Duodenal mucosa (tissue), 2 donors: ENCODE measurements at regions not wholly inside any gene's neighbourhood (a gene's known extent, or its start where the extent isn't known, plus 50 kb on each side); places are given as distances from the start of the nearest gene placed in this dataset.

Experiments used
- H3K27ac ChIP-seq: one replicate; pipeline ENCODE4 v1.7.0; 2013; ENCODE audit warnings: low read depth, low read length
- H3K27me3 ChIP-seq, 2 donors: one replicate each; pipeline ENCODE4 v1.7.0; 2013; ENCODE audit warnings: low read length in 2 of 2, control low read depth in 1 of 2; ENCODE audit not compliant: insufficient read depth in 2 of 2, control insufficient read depth in 1 of 2
- H3K36me3 ChIP-seq, 2 donors: one replicate each; pipeline ENCODE4 v1.7.0; 2013; ENCODE audit warnings: low read length in 2 of 2, control low read depth in 1 of 2; ENCODE audit not compliant: insufficient read depth in 2 of 2, control insufficient read depth in 1 of 2
- H3K4me1 ChIP-seq, 2 donors: one replicate each; pipeline ENCODE4 v1.7.0; 2013; ENCODE audit warnings: low read length in 2 of 2, control low read depth in 1 of 2; ENCODE audit not compliant: insufficient read depth in 2 of 2, control insufficient read depth in 1 of 2
- H3K4me3 ChIP-seq, 2 donors: one replicate each; pipeline ENCODE4 v1.7.0; 2013; ENCODE audit warnings: low read length in 2 of 2, low read depth in 1 of 2
- H3K9ac ChIP-seq, 2 donors: one replicate each; pipeline ENCODE4 v1.7.0; 2013; ENCODE audit warnings: low read length in 2 of 2, low read depth in 1 of 2
- H3K9me3 ChIP-seq, 2 donors: one replicate each; pipeline ENCODE4 v1.7.0; 2013; ENCODE audit warnings: low read length in 2 of 2, control low read depth in 1 of 2; ENCODE audit not compliant: control insufficient read depth in 1 of 2

DNA sequence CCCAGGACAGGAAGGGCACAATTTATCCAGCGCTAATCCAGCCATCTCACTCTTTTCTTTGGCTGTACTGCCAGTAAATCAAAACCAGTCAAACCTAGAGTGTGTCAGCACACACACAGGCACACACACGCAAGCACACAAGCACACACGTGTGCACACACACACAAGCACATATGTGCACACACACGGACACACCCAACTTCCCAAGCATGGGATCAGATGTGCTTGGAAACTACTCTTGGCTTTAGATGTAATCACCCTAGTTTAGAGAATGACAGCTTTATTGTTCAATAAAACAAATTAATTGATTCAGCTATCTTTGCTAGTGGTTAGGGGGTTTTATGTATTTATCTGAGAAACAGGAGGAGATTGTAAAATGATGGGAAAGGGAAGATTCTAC, 615.0 kb upstream of the MKI67 start:
- no peak overlapping the region for H3K9ac ChIP-seq
- no peaks in the 10 kb centered on the region for H3K9me3 ChIP-seq
- H3K27ac ChIP-seq, result no peak overlapping the region
- H3K4me3 ChIP-seq, result no peak overlapping the region
- H3K4me1 ChIP-seq, result no peaks in the 10 kb centered on the region
- no peaks in the 10 kb centered on the region for H3K27me3 ChIP-seq
- H3K36me3 ChIP-seq, result no peaks in the 10 kb centered on the region

DNA sequence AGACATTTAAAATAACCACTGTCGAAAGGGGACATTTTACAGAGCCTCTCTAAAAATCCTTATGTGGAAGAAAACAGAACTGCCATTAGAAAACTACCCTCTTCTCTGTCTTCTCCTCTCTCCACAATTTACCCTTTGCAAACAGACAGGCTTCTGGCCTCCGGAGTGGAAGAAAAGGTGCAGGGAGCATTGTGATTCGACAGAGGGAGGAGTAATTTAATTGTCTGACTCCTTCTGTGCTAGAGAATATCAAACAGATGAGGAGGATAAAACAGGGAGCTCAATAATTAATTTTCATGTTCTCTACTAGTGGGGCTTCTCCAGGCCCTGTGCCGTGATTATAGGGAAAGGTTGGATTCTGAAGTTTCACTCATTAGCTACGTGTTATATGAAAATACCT, 615.5 kb upstream of the MKI67 start:
- Histone ChIP-seq H3K4me3 (no peak overlapping the region), H3K27me3 (no peaks in the 10 kb centered on the region), H3K4me1 (no peaks in the 10 kb centered on the region), H3K27ac (no peak overlapping the region), H3K9ac (no peak overlapping the region), H3K36me3 (no peaks in the 10 kb centered on the region), H3K9me3 (no peaks in the 10 kb centered on the region)

DNA sequence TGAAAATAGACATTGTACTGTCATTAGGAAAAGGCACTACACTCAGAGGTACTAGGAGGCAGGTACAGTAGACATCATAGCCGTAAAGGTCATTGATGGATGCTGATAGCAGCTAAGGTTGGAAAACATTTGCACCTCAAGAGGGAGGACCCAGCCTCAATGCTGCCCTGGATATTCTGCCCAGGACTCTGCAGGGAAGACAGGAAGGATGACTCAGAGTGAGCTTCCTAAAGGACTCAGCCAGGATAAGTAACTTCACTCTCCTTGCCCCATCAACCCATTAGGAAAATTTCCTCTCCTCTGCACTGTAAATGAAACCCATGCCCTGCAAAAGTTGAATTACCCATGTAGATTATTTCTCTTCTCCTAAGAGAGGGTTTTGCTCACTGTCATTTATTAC, 617.9 kb upstream of the MKI67 start:
- H3K9me3 ChIP-seq, result no peaks in the 10 kb centered on the region
- no peak overlapping the region for H3K4me3 ChIP-seq
- H3K9ac ChIP-seq, result no peak overlapping the region
- H3K27ac ChIP-seq, result no peak overlapping the region
- H3K4me1 ChIP-seq, result no peaks in the 10 kb centered on the region
- H3K36me3 ChIP-seq, result no peaks in the 10 kb centered on the region
- no peaks in the 10 kb centered on the region for H3K27me3 ChIP-seq

DNA sequence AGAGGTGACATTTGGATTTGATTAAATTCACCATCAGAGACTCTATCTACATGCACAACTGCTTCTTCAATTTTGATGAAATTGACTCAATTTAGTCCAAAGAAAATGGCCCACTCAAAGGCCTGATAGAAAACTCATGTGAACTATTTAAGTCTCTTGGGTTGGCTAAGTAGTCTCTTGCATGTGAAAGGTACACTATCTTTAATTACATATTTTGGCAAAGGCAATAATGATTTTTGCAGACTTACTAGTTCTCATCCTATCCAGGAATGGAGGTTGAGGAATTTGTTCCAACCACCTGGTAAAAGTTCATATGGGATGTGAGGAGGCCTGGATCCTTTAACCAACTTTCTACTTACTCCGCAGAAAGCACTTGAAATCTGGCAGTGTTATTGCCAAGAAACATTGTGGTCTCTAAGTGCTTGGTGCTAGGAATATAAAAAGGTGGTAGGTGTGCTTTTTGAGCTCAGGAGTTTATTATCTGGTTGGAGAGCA, 618.6 kb upstream of the MKI67 start:
- Histone ChIP-seq H3K27me3 (no peaks in the 10 kb centered on the region), H3K4me1 (no peaks in the 10 kb centered on the region), H3K36me3 (no peaks in the 10 kb centered on the region), H3K27ac (no peak overlapping the region), H3K4me3 (no peak overlapping the region), H3K9ac (no peak overlapping the region), H3K9me3 (no peaks in the 10 kb centered on the region)

DNA sequence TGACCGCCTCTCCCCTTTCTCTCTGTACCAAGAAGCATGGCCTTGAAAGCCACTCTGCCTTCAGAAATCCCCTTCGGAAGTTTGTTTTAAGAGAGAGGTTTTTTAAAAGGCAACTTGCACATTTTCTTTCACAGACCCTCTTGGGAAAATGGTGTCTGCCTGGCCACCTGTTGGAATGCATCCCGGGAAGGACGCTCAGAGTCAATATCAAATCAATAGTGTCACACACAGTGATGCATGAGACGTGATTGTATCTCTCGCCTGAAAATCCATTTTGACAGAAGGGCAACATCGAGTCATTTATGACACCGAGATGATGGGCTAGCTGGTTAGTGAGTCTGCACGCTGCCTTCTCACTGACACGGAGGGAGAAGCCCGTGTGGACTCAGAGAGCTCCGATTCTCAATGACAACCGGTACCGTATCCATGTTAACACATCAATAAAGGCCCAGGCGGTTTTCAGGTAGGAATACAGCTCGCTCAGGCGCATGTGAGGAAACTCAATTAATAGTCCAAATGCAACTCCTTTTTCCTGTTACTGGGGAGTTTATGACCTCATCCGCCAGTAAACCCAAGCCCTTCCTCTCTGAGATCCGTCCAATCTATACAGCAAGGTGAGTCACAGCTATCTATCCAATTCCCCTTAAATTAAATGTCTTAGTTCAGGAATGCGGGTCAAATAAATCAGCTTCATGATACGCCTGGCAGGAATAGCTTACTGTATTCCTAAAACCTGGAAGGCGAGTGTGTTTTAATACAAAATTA, 621.5 kb upstream of the MKI67 start:
- no peak overlapping the region for H3K27ac ChIP-seq

DNA sequence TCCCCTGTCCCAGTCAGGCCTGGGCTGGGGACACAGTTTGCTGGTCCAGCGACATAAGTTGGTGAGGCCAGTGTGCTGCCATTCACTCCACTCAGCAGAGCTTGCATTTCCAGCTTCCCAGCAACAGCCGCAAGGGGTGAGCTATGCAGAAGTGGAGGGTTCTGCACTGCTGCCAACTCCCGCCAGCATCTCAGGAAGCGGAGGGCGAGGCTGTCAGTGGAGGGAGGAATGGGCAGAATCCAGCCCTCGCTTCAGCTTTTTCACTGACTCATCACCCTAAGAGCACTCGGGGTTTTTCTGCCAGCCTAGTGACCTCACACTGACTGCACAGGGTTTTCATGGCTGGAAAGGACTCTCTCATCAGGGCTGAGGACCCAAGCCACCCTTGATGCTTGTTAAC, 625.1 kb upstream of the MKI67 start:
- Histone ChIP-seq H3K27ac (no peak overlapping the region), H3K4me1 (no peaks in the 10 kb centered on the region), H3K9me3 (no peaks in the 10 kb centered on the region), H3K36me3 (no peaks in the 10 kb centered on the region), H3K27me3 (no peaks in the 10 kb centered on the region), H3K4me3 (no peak overlapping the region), H3K9ac (no peak overlapping the region)

More for the DNA sequence above, 621.5 kb upstream of the MKI67 start:
- H3K4me3 ChIP-seq, result no peak overlapping the region
- no peaks in the 10 kb centered on the region for H3K36me3 ChIP-seq
- no peak overlapping the region for H3K9ac ChIP-seq
- H3K4me1 ChIP-seq, result no peaks in the 10 kb centered on the region
- no peaks in the 10 kb centered on the region for H3K27me3 ChIP-seq
- H3K9me3 ChIP-seq, result no peaks in the 10 kb centered on the region

DNA sequence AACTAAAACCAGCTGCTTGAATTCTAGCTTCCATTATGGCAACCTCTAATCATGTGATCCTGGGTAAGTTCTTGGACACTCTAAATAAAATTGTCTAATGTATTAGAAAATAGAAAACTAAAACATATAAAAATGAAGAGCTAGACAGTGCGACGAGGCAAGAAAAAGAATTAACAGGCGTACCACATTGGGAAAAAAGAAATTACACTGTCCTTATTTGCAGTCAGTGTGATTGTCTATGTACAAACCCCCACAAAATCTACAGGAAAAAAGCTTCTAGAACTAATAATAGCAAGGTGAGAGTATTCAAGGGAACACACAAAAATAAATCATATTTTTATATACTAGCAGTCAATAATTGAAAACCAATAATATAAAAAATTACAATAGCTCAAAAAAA, 625.6 kb upstream of the MKI67 start:
- Histone ChIP-seq H3K36me3 (no peaks in the 10 kb centered on the region), H3K4me3 (no peak overlapping the region), H3K9ac (no peak overlapping the region), H3K27ac (no peak overlapping the region), H3K4me1 (no peaks in the 10 kb centered on the region), H3K27me3 (no peaks in the 10 kb centered on the region), H3K9me3 (no peaks in the 10 kb centered on the region)

DNA sequence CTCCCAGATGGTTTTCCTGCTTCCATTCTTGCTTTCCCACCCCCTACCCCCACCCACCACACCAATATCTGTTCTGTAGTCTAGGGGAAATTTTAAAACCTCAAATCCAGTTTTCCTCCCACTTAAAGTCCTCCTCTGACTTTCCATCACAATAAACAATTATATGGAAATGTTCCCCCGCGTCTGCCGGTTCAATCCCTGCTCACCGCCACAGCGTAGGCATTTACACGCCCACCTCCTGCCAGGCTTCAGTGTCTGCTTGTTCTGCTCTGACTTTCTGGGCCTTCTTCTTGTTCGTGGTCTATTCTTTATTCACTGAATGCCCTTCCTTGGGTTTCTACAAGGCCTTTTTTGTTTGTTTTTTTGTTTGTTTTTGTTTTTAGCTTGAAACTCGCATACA, 633.0 kb upstream of the MKI67 start:
- no peaks in the 10 kb centered on the region for H3K36me3 ChIP-seq
- H3K4me3 ChIP-seq, result no peak overlapping the region
- no peaks in the 10 kb centered on the region for H3K4me1 ChIP-seq
- H3K27ac ChIP-seq, result no peak overlapping the region
- H3K9ac ChIP-seq, result no peak overlapping the region
- H3K9me3 ChIP-seq, result no peaks in the 10 kb centered on the region
- H3K27me3 ChIP-seq, result no peaks in the 10 kb centered on the region

DNA sequence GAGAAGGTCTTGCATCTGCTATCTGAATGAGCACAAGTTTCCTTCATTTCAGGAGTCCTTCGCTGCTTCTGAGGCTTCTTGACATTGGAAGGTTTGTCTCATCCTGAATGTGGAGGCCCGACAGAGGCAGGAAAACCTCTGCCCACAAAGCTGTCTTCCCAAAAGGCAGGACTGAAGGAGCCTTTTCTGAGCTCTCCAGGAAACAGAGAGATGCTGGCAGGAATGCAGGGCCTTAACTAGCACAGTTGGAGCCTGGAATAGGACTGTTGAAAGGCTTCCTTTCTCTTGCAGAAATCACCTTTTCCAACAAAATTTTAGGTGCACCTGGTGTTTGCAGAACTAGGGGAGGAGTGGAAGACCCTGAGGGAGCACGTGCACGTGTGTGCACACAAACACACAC, 637.4 kb upstream of the MKI67 start:
- Histone ChIP-seq H3K4me1 (no peaks in the 10 kb centered on the region), H3K9me3 (no peaks in the 10 kb centered on the region), H3K27ac (no peak overlapping the region), H3K36me3 (no peaks in the 10 kb centered on the region), H3K27me3 (no peaks in the 10 kb centered on the region), H3K4me3 (no peak overlapping the region), H3K9ac (no peak overlapping the region)

DNA sequence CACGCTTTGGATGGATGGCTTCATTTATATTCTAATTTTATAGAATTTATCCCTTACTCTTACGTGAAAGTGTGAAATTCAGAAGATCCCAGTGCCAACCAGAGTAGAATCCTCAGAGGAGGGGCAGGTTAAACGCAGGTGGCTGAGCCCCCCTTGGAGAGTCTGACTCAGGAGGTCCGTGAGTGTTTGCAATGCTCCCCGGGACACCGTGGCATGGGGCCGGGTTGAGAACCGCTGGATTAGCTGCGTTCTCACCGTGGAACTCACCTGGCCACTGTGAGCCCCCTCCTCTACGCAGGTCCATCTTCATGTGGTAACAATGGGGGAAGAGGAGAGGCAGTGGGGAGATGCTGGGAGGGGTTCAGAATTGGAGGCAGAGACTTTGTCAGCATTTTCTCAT, 638.0 kb upstream of the MKI67 start:
- no peaks in the 10 kb centered on the region for H3K27me3 ChIP-seq
- H3K36me3 ChIP-seq, result no peaks in the 10 kb centered on the region
- H3K4me3 ChIP-seq, result no peak overlapping the region
- no peaks in the 10 kb centered on the region for H3K9me3 ChIP-seq
- no peak overlapping the region for H3K27ac ChIP-seq
- no peaks in the 10 kb centered on the region for H3K4me1 ChIP-seq
- no peak overlapping the region for H3K9ac ChIP-seq
